Caco-2 (cell line): ENCODE measurements at regions not wholly inside any gene's neighbourhood (a gene's known extent, or its start where the extent isn't known, plus 50 kb on each side); places are given as distances from the start of the nearest gene placed in this dataset.

Source experiments
- BruUV-seq: library from RNA; stranded (reverse); fragments of 400-500 nt; replicated peaks from 2 replicates; lab custom pipeline; 2021; lab: Mats Ljungman, UMichigan
- CTCF ChIA-PET: fragments of 300-600 bp; sonication (Branson Sonifier 250); formaldehyde crosslinking; loops from one replicate; lab custom pipeline; 2022; ENCODE audit warnings: antibody characterized with exemption; lab: Charles Lee
- POLR2A ChIA-PET: fragments of 300-600 bp; sonication (Branson Sonifier 250); formaldehyde crosslinking; loops from one replicate; lab custom pipeline; 2022; ENCODE audit warnings: antibody characterized with exemption; lab: Charles Lee
- DNase-seq, 2 experiments: peaks; one replicate each; pipeline versions ENCODE4 v3.0.0 to v3.0.0-alpha.2; 2020 to 2022
- H3K27me3 ChIP-seq: replicated peaks from 2 replicates; pipeline ENCODE4 v1.6.0; 2011; ENCODE audit warnings: low read length; ENCODE audit not compliant: control insufficient read depth, insufficient read depth
- H3K36me3 ChIP-seq: 2 replicates; pipeline ENCODE4 v1.5.1; 2011; ENCODE audit warnings: low read length; ENCODE audit not compliant: control insufficient read depth, insufficient read depth
- H3K4me1 ChIP-seq: fragments of 250-450 bp; sonication (Bioruptor Pico); 2 replicates; pipeline ENCODE4 v1.5.1; 2020; ENCODE audit warnings: mild to moderate bottlenecking
- H3K4me3 ChIP-seq: 2 replicates; pipeline ENCODE4 v1.5.1; 2011; ENCODE audit warnings: low read depth, mild to moderate bottlenecking, control low read depth, low read length
- H3K9me3 ChIP-seq: fragments of 250-450 bp; sonication (Bioruptor Pico); 2 replicates; pipeline ENCODE4 v1.5.1; 2020; ENCODE audit warnings: mild to moderate bottlenecking, moderate library complexity
- H3K27ac Mint-ChIP-seq: one replicate; pipeline ENCODE4 v1.8.0; 2022; ENCODE audit warnings: mixed read lengths; ENCODE audit not compliant: unreplicated experiment
- H3K27me3 Mint-ChIP-seq: one replicate; pipeline ENCODE4 v1.8.0; 2022; ENCODE audit warnings: mixed read lengths; ENCODE audit not compliant: insufficient read depth, unreplicated experiment
- H3K36me3 Mint-ChIP-seq: one replicate; pipeline ENCODE4 v1.8.0; 2022; ENCODE audit warnings: mild to moderate bottlenecking, mixed read lengths; ENCODE audit not compliant: insufficient read depth, unreplicated experiment
- H3K4me1 Mint-ChIP-seq: one replicate; pipeline ENCODE4 v1.8.0; 2022; ENCODE audit warnings: low read depth, mixed read lengths; ENCODE audit not compliant: unreplicated experiment
- H3K4me3 Mint-ChIP-seq: one replicate; pipeline ENCODE4 v1.8.0; 2022; ENCODE audit warnings: mild to moderate bottlenecking, moderate library complexity, mixed read lengths; ENCODE audit not compliant: unreplicated experiment
- H3K9me3 Mint-ChIP-seq: one replicate; pipeline ENCODE4 v1.8.0; 2022; ENCODE audit warnings: mixed read lengths; ENCODE audit not compliant: unreplicated experiment
- CTCF ChIP-seq, 2 experiments: fragments of 200-600 bp in 1 of 2; IDR thresholded peaks; 1 replicate in 1 of 2; 2 replicates in 1 of 2; pipeline versions ENCODE4 v1.5.1 to v1.8.0; 2011 to 2022; ENCODE audit warnings: antibody characterized with exemption in 1 of 2, control low read depth in 1 of 2, inconsistent platforms in 1 of 2, low read depth in 1 of 2, low read length in 1 of 2, mild to moderate bottlenecking in 1 of 2, moderate library complexity in 1 of 2; ENCODE audit not compliant: insufficient read depth in 1 of 2, severe bottlenecking in 1 of 2, unreplicated experiment in 1 of 2
- intact Hi-C: fragments of 100-400 bp; cut with micrococcal nuclease; formaldehyde crosslinking; loops from one replicate; pipeline ENCODE4 v1.10.0; 2022; ENCODE audit not compliant: unreplicated experiment

- BruUV-seq = no TSS peak
- H3K27me3 Mint-ChIP-seq = peaks cover 8% of the 10 kb centered on the region
- no peaks in the 10 kb centered on the region for H3K27me3 ChIP-seq
- H3K9me3 Mint-ChIP-seq = peaks cover 12% of the 10 kb centered on the region
- H3K4me3 ChIP-seq = no peak overlapping the region
- intact Hi-C loops = no loop called here
- no peaks in the 10 kb centered on the region for H3K4me1 ChIP-seq
- H3K4me3 Mint-ChIP-seq = no peak overlapping the region
- H3K36me3 ChIP-seq = no peaks in the 10 kb centered on the region
- TF ChIP-seq CTCF (IDR thresholded peaks at IDR 0.05; ENCODE audit: insufficient read depth in 1 of 2, low read depth in 1 of 2, low read length in 1 of 2, severe bottlenecking in 1 of 2, unreplicated experiment in 1 of 2) = no peak
- POLR2A ChIA-PET = no interaction called here
- no peaks in the 10 kb centered on the region for H3K4me1 Mint-ChIP-seq
- H3K9me3 ChIP-seq = no peaks in the 10 kb centered on the region
- CTCF ChIA-PET = no interaction called here
- no peaks in the 10 kb centered on the region for H3K36me3 Mint-ChIP-seq
- no peak overlapping the region for H3K27ac Mint-ChIP-seq
- no peak for DNase-seq
Measured at GRCh38 chr5:61887271-61887670, 418.7 kb upstream of the KIF2A start.

GRCh38 chr5:61894046-61894445 is 412.0 kb upstream of the KIF2A start:
- no peaks in the 10 kb centered on the region for H3K36me3 ChIP-seq
- peaks cover 17% of the 10 kb centered on the region for H3K9me3 Mint-ChIP-seq
- H3K4me1 ChIP-seq = no peaks in the 10 kb centered on the region
- no peak for TF ChIP-seq CTCF (IDR thresholded peaks at IDR 0.05; ENCODE audit: insufficient read depth in 1 of 2, low read depth in 1 of 2, low read length in 1 of 2, severe bottlenecking in 1 of 2, unreplicated experiment in 1 of 2)
- no peak overlapping the region for H3K27ac Mint-ChIP-seq
- no peak overlapping the region for H3K4me3 Mint-ChIP-seq
- no peaks in the 10 kb centered on the region for H3K27me3 ChIP-seq
- POLR2A ChIA-PET = no interaction called here
- H3K9me3 ChIP-seq = no peaks in the 10 kb centered on the region
- H3K36me3 Mint-ChIP-seq = no peaks in the 10 kb centered on the region
- CTCF ChIA-PET = no interaction called here
- intact Hi-C loops = no loop called here
- no peak for DNase-seq
- H3K4me3 ChIP-seq = no peak overlapping the region
- H3K4me1 Mint-ChIP-seq = no peaks in the 10 kb centered on the region
- H3K27me3 Mint-ChIP-seq = peaks cover 4% of the 10 kb centered on the region
- no TSS peak for BruUV-seq

GRCh38 chr5:61896811-61897210 is 409.2 kb upstream of the KIF2A start:
- Histone ChIP-seq H3K4me1 (no peaks in the 10 kb centered on the region), H3K9me3 (no peaks in the 10 kb centered on the region), H3K27me3 (no peaks in the 10 kb centered on the region), H3K4me3 (no peak overlapping the region), H3K36me3 (no peaks in the 10 kb centered on the region)
- intact Hi-C loops = no loop called here
- Mint-ChIP-seq H3K27me3 (peaks cover 10% of the 10 kb centered on the region), H3K36me3 (no peaks in the 10 kb centered on the region), H3K9me3 (peaks cover 15% of the 10 kb centered on the region), H3K27ac (no peak overlapping the region), H3K4me3 (no peak overlapping the region), H3K4me1 (no peaks in the 10 kb centered on the region)
- no peak for TF ChIP-seq CTCF (IDR thresholded peaks at IDR 0.05; ENCODE audit: insufficient read depth in 1 of 2, low read depth in 1 of 2, low read length in 1 of 2, severe bottlenecking in 1 of 2, unreplicated experiment in 1 of 2)
- ChIA-PET POLR2A (no interaction called here), CTCF (no interaction called here)
- DNase-seq = no peak
- no TSS peak for BruUV-seq
